GM12874 (cell line): ENCODE measurements at regions not wholly inside any gene's neighbourhood (a gene's known extent, or its start where the extent isn't known, plus 50 kb on each side); places are given as distances from the start of the nearest gene placed in this dataset.

Experiments used
- TF ChIP-seq, protein P1 (sequence below): IDR thresholded peaks from 2 replicates; pipeline ENCODE4 v1.5.1; 2011; ENCODE audit warnings: low read depth, mild to moderate bottlenecking, control low read depth, low read length, moderate library complexity; ENCODE audit not compliant: insufficient read depth

- TF ChIP-seq, protein P1, sequence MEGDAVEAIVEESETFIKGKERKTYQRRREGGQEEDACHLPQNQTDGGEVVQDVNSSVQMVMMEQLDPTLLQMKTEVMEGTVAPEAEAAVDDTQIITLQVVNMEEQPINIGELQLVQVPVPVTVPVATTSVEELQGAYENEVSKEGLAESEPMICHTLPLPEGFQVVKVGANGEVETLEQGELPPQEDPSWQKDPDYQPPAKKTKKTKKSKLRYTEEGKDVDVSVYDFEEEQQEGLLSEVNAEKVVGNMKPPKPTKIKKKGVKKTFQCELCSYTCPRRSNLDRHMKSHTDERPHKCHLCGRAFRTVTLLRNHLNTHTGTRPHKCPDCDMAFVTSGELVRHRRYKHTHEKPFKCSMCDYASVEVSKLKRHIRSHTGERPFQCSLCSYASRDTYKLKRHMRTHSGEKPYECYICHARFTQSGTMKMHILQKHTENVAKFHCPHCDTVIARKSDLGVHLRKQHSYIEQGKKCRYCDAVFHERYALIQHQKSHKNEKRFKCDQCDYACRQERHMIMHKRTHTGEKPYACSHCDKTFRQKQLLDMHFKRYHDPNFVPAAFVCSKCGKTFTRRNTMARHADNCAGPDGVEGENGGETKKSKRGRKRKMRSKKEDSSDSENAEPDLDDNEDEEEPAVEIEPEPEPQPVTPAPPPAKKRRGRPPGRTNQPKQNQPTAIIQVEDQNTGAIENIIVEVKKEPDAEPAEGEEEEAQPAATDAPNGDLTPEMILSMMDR = no peak
Observed at GRCh38 chr4:13250263-13250662, 233.9 kb downstream of the RAB28 start.

GRCh38 chr4:13248621-13249298 is 235.4 kb downstream of the RAB28 start:
- TF ChIP-seq, protein P1 = no peak

GRCh38 chr4:13246107-13246506 is 238.0 kb downstream of the RAB28 start:
- TF ChIP-seq, protein P1 = no peak

DNA sequence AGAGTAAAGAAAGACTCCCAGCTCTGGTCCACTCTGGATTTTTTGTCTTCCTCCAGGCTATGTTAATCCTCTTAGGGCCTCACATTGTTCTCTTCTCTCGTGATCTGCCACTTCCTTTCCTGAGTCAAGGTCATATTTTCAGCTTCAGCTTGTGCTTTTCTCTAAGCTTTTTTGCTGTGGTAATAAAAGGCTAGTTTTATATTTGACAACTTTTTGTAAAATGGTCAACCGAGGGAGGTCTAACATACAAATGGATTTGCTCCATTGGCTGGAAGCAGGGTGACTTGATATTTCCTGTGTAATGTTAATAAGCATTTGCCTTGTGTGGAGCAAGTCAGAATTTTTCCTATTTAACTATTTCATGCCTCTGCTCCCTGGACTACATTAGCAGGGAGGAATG is 239.7 kb downstream of the RAB28 start:
- TF ChIP-seq, protein P1 = no peak

- TF ChIP-seq, protein P1 = no peak
Observed at GRCh38 chr4:13243152-13243551, 241.0 kb downstream of the RAB28 start.

DNA sequence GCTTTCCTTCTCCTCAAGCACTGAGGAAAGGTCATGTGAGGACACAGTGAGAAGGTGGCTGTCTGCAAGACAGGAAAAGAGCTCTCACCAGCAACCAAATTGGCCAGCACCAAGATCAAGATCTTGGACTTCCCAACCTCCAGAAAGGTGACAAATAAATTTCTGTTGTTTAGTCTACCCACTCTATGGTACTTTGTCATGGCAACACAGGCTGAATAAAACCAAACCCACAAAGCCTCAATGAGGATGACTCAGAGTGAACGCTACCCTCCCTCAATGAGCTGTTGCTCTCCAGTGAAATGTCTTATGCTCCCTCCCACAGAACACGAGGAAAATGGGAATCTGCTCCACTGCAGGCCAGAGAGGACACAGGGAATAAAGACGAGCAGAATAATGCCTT is 244.1 kb downstream of the RAB28 start:
- TF ChIP-seq, protein P1 = no peak

GRCh38 chr4:13238936-13239335 is 245.2 kb downstream of the RAB28 start:
- TF ChIP-seq, protein P1 = no peak

DNA sequence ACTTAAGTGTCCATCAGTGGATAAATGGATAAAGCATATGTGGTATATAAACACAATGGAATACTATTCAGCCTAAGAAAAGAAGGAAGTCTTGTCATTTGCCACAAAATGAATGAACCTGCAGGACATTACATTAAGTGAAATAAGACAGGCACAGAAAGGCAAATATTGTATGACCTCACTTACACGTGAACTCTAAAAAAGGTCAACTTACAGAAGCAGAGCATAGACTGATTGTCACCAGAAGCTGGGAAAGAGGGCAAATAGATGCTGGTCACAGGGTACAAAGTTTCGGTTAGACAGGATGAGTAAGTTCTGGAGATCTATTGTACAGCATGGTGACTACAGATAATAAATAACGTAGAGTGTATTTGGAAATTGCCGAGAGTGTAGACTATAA is 247.7 kb downstream of the RAB28 start:
- TF ChIP-seq, protein P1 = no peak
